ENCODE measurements at regions not wholly inside any gene's neighbourhood (a gene's known extent, or its start where the extent isn't known, plus 50 kb on each side); places are given as distances from the start of the nearest gene placed in this dataset.

GRCh38 chrX:124501586-124501985 lies 155.2 kb downstream of the SH2D1A start:
- no peak overlapping the region for H3K4me3 ChIP-seq
- H2AFZ ChIP-seq, result no peak overlapping the region
- TF ChIP-seq EZH2 (IDR thresholded peaks at IDR 0.05; ENCODE audit: borderline replicate concordance), result no peak
- no peak for TF ChIP-seq EZH2phosphoT487 (IDR thresholded peaks at IDR 0.05; ENCODE audit: low read depth, severe bottlenecking, unreplicated experiment)
- TF ChIP-seq, protein P1, sequence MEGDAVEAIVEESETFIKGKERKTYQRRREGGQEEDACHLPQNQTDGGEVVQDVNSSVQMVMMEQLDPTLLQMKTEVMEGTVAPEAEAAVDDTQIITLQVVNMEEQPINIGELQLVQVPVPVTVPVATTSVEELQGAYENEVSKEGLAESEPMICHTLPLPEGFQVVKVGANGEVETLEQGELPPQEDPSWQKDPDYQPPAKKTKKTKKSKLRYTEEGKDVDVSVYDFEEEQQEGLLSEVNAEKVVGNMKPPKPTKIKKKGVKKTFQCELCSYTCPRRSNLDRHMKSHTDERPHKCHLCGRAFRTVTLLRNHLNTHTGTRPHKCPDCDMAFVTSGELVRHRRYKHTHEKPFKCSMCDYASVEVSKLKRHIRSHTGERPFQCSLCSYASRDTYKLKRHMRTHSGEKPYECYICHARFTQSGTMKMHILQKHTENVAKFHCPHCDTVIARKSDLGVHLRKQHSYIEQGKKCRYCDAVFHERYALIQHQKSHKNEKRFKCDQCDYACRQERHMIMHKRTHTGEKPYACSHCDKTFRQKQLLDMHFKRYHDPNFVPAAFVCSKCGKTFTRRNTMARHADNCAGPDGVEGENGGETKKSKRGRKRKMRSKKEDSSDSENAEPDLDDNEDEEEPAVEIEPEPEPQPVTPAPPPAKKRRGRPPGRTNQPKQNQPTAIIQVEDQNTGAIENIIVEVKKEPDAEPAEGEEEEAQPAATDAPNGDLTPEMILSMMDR (IDR thresholded peaks at IDR 0.05; ENCODE audit: poor library complexity), result no peak
- H3K27me3 ChIP-seq, result no peaks in the 10 kb centered on the region
- H3K4me2 ChIP-seq, result no peak overlapping the region
- no peaks in the 10 kb centered on the region for H3K36me3 ChIP-seq (replicated peaks; ENCODE audit: insufficient read depth, low read depth)
- no peak overlapping the region for H3K27ac ChIP-seq
- no peaks in the 10 kb centered on the region for H3K79me2 ChIP-seq
- no peaks in the 10 kb centered on the region for H3K9me2 ChIP-seq (replicated peaks; ENCODE audit: insufficient read depth)
- DNase-seq (ENCODE audit: low spot score), result no peak
- 52% methylated on average over 5 of the region's 5 CpGs for WGBS (ENCODE audit: low lambda C conversion rate, missing lambda C conversion rate)
- peaks cover 4% of the 10 kb centered on the region for H3K9me3 ChIP-seq (ENCODE audit: low read depth)
- H4K20me1 ChIP-seq (ENCODE audit: insufficient read depth, poor library complexity, severe bottlenecking), result no peaks in the 10 kb centered on the region
- no peaks in the 10 kb centered on the region for H3K4me1 ChIP-seq (ENCODE audit: insufficient read depth)

DNA sequence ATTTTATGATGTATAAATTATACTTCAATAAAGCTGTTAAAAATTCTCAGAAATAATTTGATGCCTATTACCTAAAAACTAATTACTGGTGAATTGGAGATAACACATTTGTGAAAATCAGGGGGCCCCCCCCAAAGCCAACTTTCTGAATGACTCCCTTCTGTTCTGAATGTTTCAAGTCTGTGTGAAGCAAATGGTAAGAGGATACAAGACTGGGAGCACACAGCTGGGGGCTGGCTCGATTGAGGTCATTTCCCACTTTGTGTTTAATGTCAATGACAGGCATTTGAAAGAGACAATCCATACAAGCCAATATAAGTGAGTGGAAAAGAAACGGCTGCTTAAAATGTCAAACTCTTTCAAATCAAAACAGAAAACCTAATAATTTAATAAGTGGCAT lies 155.8 kb downstream of the SH2D1A start:
- H3K9me3 ChIP-seq (ENCODE audit: low read depth), result peaks cover 4% of the 10 kb centered on the region
- no peak for DNase-seq (ENCODE audit: low spot score)
- no peaks in the 10 kb centered on the region for H3K79me2 ChIP-seq
- H3K4me3 ChIP-seq, result no peak overlapping the region
- H2AFZ ChIP-seq, result no peak overlapping the region
- no peak overlapping the region for H3K4me2 ChIP-seq
- 47% methylated on average over 2 of the region's 2 CpGs for WGBS (ENCODE audit: low lambda C conversion rate, missing lambda C conversion rate)
- no peaks in the 10 kb centered on the region for H3K36me3 ChIP-seq (replicated peaks; ENCODE audit: insufficient read depth, low read depth)
- no peaks in the 10 kb centered on the region for H4K20me1 ChIP-seq (ENCODE audit: insufficient read depth, poor library complexity, severe bottlenecking)
- H3K27me3 ChIP-seq, result no peaks in the 10 kb centered on the region
- no peaks in the 10 kb centered on the region for H3K4me1 ChIP-seq (ENCODE audit: insufficient read depth)
- H3K27ac ChIP-seq, result no peak overlapping the region
- no peak for TF ChIP-seq EZH2 (IDR thresholded peaks at IDR 0.05; ENCODE audit: borderline replicate concordance)
- no peaks in the 10 kb centered on the region for H3K9me2 ChIP-seq (replicated peaks; ENCODE audit: insufficient read depth)

- no peaks in the 10 kb centered on the region for H3K79me2 ChIP-seq
Observed at GRCh38 chrX:124502599-124502998, 156.2 kb downstream of the SH2D1A start.

DNA sequence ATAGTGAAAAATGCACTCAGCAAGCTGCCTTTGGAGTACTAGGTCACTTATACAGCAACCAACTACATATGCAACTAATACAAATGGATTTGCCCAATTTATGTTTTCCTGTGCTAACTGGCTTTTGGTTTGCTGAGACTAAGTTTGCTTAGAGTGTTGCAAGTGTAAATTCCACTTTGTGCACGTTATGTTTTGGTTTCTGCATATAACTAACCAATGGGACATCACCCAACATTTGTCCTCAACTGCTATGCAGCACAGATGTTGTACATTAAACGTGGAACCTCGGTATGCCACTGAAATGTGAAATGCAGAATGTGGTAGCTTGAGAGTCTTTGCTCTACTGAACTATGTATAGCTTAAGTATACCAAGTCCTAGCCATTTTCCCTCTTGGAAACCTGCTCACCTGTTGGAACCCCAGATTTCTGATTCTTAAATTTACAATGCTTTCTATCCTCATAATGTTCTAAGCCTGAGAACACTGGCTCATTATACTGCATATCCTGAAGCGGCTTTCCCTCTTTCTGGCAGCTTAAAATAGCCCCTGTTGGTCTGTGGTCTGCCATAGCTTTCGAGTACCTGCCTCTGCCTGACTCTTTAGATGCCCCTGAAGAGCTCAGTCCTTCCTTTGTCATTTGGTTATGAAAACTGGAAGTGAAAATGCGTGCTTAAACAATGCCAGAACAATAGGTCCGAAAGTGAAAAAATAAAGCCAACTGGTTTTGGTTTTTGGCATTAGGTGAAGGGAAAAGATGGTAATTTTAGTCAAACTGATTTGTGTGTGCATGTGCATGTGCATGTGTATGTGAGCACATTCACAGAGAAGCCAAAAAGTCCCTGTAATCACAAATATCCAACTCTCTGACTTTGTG lies 158.0 kb downstream of the SH2D1A start:
- no peaks in the 10 kb centered on the region for H4K20me1 ChIP-seq (ENCODE audit: insufficient read depth, poor library complexity, severe bottlenecking)
- DNase-seq (ENCODE audit: low spot score), result no peak
- 50% methylated on average over 7 of the region's 7 CpGs for WGBS (ENCODE audit: low lambda C conversion rate, missing lambda C conversion rate)
- H3K4me2 ChIP-seq, result no peak overlapping the region
- no peaks in the 10 kb centered on the region for H3K36me3 ChIP-seq (replicated peaks; ENCODE audit: insufficient read depth, low read depth)
- no peak overlapping the region for H3K27ac ChIP-seq
- no peaks in the 10 kb centered on the region for H3K4me1 ChIP-seq (ENCODE audit: insufficient read depth)
- TF ChIP-seq, protein P1 (IDR thresholded peaks at IDR 0.05; ENCODE audit: poor library complexity), result no peak
- TF ChIP-seq EZH2phosphoT487 (IDR thresholded peaks at IDR 0.05; ENCODE audit: low read depth, severe bottlenecking, unreplicated experiment) (no peak), EZH2 (IDR thresholded peaks at IDR 0.05; ENCODE audit: borderline replicate concordance) (no peak)
- H2AFZ ChIP-seq, result no peak overlapping the region
- no peaks in the 10 kb centered on the region for H3K79me2 ChIP-seq
- H3K27me3 ChIP-seq, result no peaks in the 10 kb centered on the region
- H3K9me3 ChIP-seq (ENCODE audit: low read depth), result peaks cover 4% of the 10 kb centered on the region
- H3K9me2 ChIP-seq (replicated peaks; ENCODE audit: insufficient read depth), result no peaks in the 10 kb centered on the region
- no peak overlapping the region for H3K4me3 ChIP-seq

More at GRCh38 chrX:124502599-124502998, 156.2 kb downstream of the SH2D1A start:
- Histone ChIP-seq H2AFZ (no peak overlapping the region), H3K4me2 (no peak overlapping the region), H3K9me2 (replicated peaks; ENCODE audit: insufficient read depth) (no peaks in the 10 kb centered on the region), H3K36me3 (replicated peaks; ENCODE audit: insufficient read depth, low read depth) (no peaks in the 10 kb centered on the region), H4K20me1 (ENCODE audit: insufficient read depth, poor library complexity, severe bottlenecking) (no peaks in the 10 kb centered on the region), H3K9me3 (ENCODE audit: low read depth) (peaks cover 4% of the 10 kb centered on the region), H3K27ac (no peak overlapping the region), H3K27me3 (no peaks in the 10 kb centered on the region), H3K4me3 (no peak overlapping the region), H3K4me1 (ENCODE audit: insufficient read depth) (no peaks in the 10 kb centered on the region)
- no peak for DNase-seq (ENCODE audit: low spot score)
- WGBS (ENCODE audit: low lambda C conversion rate, missing lambda C conversion rate), result 83% methylated on average over 3 of the region's 3 CpGs
- TF ChIP-seq, protein P1 (IDR thresholded peaks at IDR 0.05; ENCODE audit: poor library complexity), result no peak
- no peak for TF ChIP-seq EZH2phosphoT487 (IDR thresholded peaks at IDR 0.05; ENCODE audit: low read depth, severe bottlenecking, unreplicated experiment)
- no peak for TF ChIP-seq EZH2 (IDR thresholded peaks at IDR 0.05; ENCODE audit: borderline replicate concordance)
